Transverse colon (tissue), 4 donors: ENCODE measurements at regions not wholly inside any gene's neighbourhood (a gene's known extent, or its start where the extent isn't known, plus 50 kb on each side); places are given as distances from the start of the nearest gene placed in this dataset.

Experiments
- DNase-seq: peaks from one replicate; pipeline ENCODE4 v3.0.0-alpha.2; 2019
- H3K27ac ChIP-seq, 4 donors: fragments of 200-600 bp; sonication (generic); 2 replicates each; pipeline ENCODE4 v1.5.1; 2016 to 2018; ENCODE audit warnings: inconsistent platforms in 4 of 4
- H3K27me3 ChIP-seq: fragments of 200-600 bp; sonication (generic); 2 replicates; pipeline ENCODE4 v1.5.1; 2017; ENCODE audit warnings: inconsistent platforms
- H3K36me3 ChIP-seq, 4 donors: fragments of 200-600 bp; sonication (generic); 2 replicates each; pipeline ENCODE4 v1.5.1; 2017 to 2019; ENCODE audit warnings: inconsistent platforms in 4 of 4
- H3K4me1 ChIP-seq, 4 donors: fragments of 200-600 bp; sonication (generic); 2 replicates each; pipeline ENCODE4 v1.5.1; 2017 to 2020; ENCODE audit warnings: inconsistent platforms in 4 of 4
- H3K4me3 ChIP-seq, 4 donors: fragments of 200-600 bp; sonication (generic); 1 replicate in 1 of 4; 2 replicates in 3 of 4; pipeline versions ENCODE4 v1.5.1 to v1.6.1; 2017 to 2019; ENCODE audit warnings: inconsistent platforms in 4 of 4
- H3K9me3 ChIP-seq, 2 donors: fragments of 200-600 bp; sonication (generic); 2 replicates each; pipeline ENCODE4 v1.5.1; 2017 to 2019; ENCODE audit warnings: inconsistent platforms in 2 of 2
- CTCF ChIP-seq, 5 experiments: fragments of 200-600 bp in 3 of 5; fragments of 450-650 bp in 2 of 5; sonication (generic) in 3 of 5; IDR thresholded peaks; 1 replicate in 2 of 5; 2 replicates in 3 of 5; pipeline ENCODE4 v1.5.1; 2016 to 2017; ENCODE audit warnings: antibody characterized with exemption in 5 of 5, inconsistent platforms in 3 of 5, mild to moderate bottlenecking in 2 of 5, moderate library complexity in 1 of 5
- EP300 ChIP-seq: sonication (generic); formaldehyde crosslinking; IDR thresholded peaks from one replicate; pipeline ENCODE4 v1.6.1; 2017; ENCODE audit warnings: antibody characterized with exemption, low read depth
- POLR2A ChIP-seq: fragments of 450-650 bp; IDR thresholded peaks from one replicate; pipeline ENCODE4 v1.6.1; 2016; ENCODE audit warnings: antibody characterized with exemption, mild to moderate bottlenecking, moderate library complexity
- POLR2AphosphoS5 ChIP-seq, 3 donors: sonication (generic); formaldehyde crosslinking; IDR thresholded peaks; one replicate each; pipeline ENCODE4 v1.6.1; 2016; ENCODE audit warnings: antibody characterized with exemption in 3 of 3
- WGBS, 2 donors: methylation state at CpG; one replicate each; pipeline ENCODE4 v1.1.5; 2018; ENCODE audit warnings: low coverage in 1 of 2; 5-methylcytosine and 5-hydroxymethylcytosine counted together
- in situ Hi-C, 4 donors: fragments of 200-750 bp; cut with MboI; loops; one replicate each; pipeline versions ENCODE4 v1.15.0 to v1.15.1; 2017; ENCODE audit warnings: low sequenced_read_pairs in 3 of 4, low pct_ligation_motif_present in 1 of 4, low pct_unique_long_range_greater_than_20kb in 1 of 4
- intact Hi-C: fragments of 100-400 bp; cut with DNase I; formaldehyde crosslinking; loops from one replicate; pipeline ENCODE4 v1.15.1; 2023; ENCODE audit warnings: low total_unique reads

- H3K4me1 ChIP-seq = no peaks in the 10 kb centered on the region
- TF ChIP-seq CTCF (IDR thresholded peaks at IDR 0.05) (no peak), POLR2A (no peak), EP300 (no peak), POLR2AphosphoS5 (IDR thresholded peaks at IDR 0.05) (no peak)
- in situ Hi-C loops (no loop called here), intact Hi-C loops (no loop called here)
- 88 to 100% methylated on average over 1 to 5 of the region's 5 CpGs for WGBS, 2 donors
- H3K27me3 ChIP-seq = no peaks in the 10 kb centered on the region
- H3K9me3 ChIP-seq = no peaks in the 10 kb centered on the region
- H3K36me3 ChIP-seq = no peaks in the 10 kb centered on the region
- DNase-seq = no peak
- H3K4me3 ChIP-seq = no peak overlapping the region
- H3K27ac ChIP-seq = no peak overlapping the region
Measured at GRCh38 chr2:129008055-129008880, 689.6 kb upstream of the HS6ST1 start.

- in situ Hi-C loops = no loop called here
- H3K4me3 ChIP-seq = no peak overlapping the region
- no peak overlapping the region for H3K27ac ChIP-seq
- 68 to 70% methylated on average over 7 to 12 of the region's 12 CpGs for WGBS, 2 donors
- no peaks in the 10 kb centered on the region for H3K9me3 ChIP-seq
- intact Hi-C loops = no loop called here
- H3K4me1 ChIP-seq = no peaks in the 10 kb centered on the region
- TF ChIP-seq EP300 (no peak), CTCF (IDR thresholded peaks at IDR 0.05) (no peak), POLR2A (no peak), POLR2AphosphoS5 (IDR thresholded peaks at IDR 0.05) (no peak)
- no peaks in the 10 kb centered on the region for H3K27me3 ChIP-seq
- no peak for DNase-seq
- no peaks in the 10 kb centered on the region for H3K36me3 ChIP-seq
Measured at GRCh38 chr2:129008881-129009554, 690.4 kb upstream of the HS6ST1 start.

GRCh38 chr2:129009555-129010146, 691.0 kb upstream of the HS6ST1 start:
- no peaks in the 10 kb centered on the region for H3K36me3 ChIP-seq
- H3K4me3 ChIP-seq = no peak overlapping the region
- WGBS, 2 donors = 84% methylated on average over 9 of the region's 11 CpGs; no CpG with 5 or more reads in 1 of the 2 donors
- no peaks in the 10 kb centered on the region for H3K27me3 ChIP-seq
- intact Hi-C loops (no loop called here), in situ Hi-C loops (no loop called here)
- no peaks in the 10 kb centered on the region for H3K4me1 ChIP-seq
- TF ChIP-seq EP300 (no peak), POLR2A (no peak), POLR2AphosphoS5 (IDR thresholded peaks at IDR 0.05) (no peak), CTCF (IDR thresholded peaks at IDR 0.05) (no peak)
- no peaks in the 10 kb centered on the region for H3K9me3 ChIP-seq
- DNase-seq = no peak
- no peak overlapping the region for H3K27ac ChIP-seq

GRCh38 chr2:129010262-129010661, 691.6 kb upstream of the HS6ST1 start:
- 78 to 100% methylated on average over 2 to 5 of the region's 5 CpGs for WGBS, 2 donors
- DNase-seq = no peak

More at GRCh38 chr2:129010262-129010661, 691.6 kb upstream of the HS6ST1 start:
- TF ChIP-seq CTCF (IDR thresholded peaks at IDR 0.05) = no peak
- no peak for TF ChIP-seq EP300
- TF ChIP-seq POLR2A = no peak
- no peak for TF ChIP-seq POLR2AphosphoS5 (IDR thresholded peaks at IDR 0.05)
- Histone ChIP-seq H3K4me1 (no peaks in the 10 kb centered on the region), H3K4me3 (no peak overlapping the region), H3K27me3 (no peaks in the 10 kb centered on the region), H3K36me3 (no peaks in the 10 kb centered on the region), H3K9me3 (no peaks in the 10 kb centered on the region), H3K27ac (no peak overlapping the region)
- intact Hi-C loops = no loop called here
- in situ Hi-C loops = no loop called here
